ENCODE measurements at regions not wholly inside any gene's neighbourhood (a gene's known extent, or its start where the extent isn't known, plus 50 kb on each side); places are given as distances from the start of the nearest gene placed in this dataset.
A peak's percentile ranks its signal among the peaks of the same experiment; 100 is the strongest.

DNA sequence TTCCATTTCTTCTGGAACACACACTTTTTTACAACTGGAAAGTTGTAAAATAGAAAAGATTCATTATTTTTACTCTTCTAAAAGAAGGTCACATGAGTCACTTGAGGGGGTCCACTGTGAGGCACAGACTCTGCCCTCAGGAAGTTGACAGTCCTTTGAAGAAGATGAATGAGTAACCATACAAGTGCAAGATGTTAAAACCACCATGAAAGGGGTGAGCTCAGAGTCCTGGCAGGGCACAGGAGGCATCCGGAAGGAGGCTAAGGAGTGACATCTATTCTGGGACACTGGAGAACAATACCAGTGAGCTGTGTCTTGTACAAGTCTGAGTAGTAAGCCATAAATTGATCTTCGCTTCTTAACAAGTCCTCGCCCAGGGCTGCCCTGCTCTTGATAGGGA is 126.0 kb upstream of the FRMD6 start:
- TF ChIP-seq, protein P1, sequence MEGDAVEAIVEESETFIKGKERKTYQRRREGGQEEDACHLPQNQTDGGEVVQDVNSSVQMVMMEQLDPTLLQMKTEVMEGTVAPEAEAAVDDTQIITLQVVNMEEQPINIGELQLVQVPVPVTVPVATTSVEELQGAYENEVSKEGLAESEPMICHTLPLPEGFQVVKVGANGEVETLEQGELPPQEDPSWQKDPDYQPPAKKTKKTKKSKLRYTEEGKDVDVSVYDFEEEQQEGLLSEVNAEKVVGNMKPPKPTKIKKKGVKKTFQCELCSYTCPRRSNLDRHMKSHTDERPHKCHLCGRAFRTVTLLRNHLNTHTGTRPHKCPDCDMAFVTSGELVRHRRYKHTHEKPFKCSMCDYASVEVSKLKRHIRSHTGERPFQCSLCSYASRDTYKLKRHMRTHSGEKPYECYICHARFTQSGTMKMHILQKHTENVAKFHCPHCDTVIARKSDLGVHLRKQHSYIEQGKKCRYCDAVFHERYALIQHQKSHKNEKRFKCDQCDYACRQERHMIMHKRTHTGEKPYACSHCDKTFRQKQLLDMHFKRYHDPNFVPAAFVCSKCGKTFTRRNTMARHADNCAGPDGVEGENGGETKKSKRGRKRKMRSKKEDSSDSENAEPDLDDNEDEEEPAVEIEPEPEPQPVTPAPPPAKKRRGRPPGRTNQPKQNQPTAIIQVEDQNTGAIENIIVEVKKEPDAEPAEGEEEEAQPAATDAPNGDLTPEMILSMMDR (conservative IDR thresholded peaks at IDR 0.05) = no peak
- no peak overlapping the region for H3K27ac ChIP-seq

DNA sequence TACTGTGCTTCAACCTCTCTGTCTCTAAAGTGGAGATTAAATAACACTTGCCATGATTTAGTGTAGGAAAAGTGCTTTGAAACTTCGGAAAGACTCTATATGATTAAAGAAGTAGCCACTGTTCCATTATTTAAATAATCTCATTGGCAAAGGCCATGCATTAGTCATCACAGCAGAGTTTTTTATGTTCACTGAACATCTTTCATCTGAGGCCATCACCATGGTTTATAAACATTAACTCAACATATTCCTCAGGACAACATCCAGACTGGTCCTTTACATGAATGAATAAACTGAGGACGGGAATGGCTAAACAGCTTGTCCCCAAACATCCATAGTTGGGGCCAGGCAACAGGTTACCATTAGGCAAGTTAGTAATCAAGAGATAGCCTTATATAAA is 124.6 kb upstream of the FRMD6 start:
- TF ChIP-seq, protein P1 (conservative IDR thresholded peaks at IDR 0.05) = no peak
- no peak overlapping the region for H3K27ac ChIP-seq

DNA sequence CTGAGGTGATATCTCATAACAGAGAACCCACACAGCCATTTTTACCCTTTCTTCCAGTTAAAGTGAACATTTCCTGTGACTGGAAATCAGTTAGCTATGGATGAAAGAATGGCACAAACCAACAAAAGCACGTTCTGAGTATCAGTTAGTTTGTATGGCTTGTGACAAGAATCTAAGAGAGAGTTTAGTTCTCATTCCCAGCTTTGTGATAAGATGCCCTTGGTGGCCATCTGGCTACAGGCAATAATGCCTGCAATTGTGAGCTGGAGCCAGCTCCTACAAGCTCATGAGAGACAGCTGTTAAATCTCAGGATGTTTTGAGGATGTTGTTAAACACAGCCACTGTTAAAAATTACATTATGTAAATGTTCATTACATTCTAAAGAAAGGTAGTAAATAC is 122.0 kb upstream of the FRMD6 start:
- H3K27ac ChIP-seq = no peak overlapping the region
- TF ChIP-seq, protein P1 (conservative IDR thresholded peaks at IDR 0.05) = no peak

DNA sequence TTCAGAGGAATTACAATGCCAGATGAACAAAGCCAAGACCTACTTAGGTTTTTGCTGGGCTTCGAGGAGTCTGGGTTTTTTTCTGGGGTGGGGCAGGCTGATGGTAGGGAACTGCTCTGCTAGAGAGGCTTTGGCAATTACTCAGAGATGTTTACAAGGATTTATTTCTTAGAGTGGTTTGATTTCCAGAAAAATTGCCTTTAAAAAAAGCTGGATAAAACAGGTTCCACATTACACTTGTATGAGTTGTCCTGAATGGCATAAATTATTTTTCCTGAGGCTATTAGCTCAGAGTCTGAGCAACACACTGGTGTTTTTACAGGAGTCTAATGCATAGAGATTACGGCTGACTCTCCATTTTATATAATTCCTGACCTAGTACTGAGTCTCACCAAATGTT is 118.5 kb upstream of the FRMD6 start:
- TF ChIP-seq, protein P1 (conservative IDR thresholded peaks at IDR 0.05) = no peak
- H3K27ac ChIP-seq = peak overlapping the region; percentile 85

DNA sequence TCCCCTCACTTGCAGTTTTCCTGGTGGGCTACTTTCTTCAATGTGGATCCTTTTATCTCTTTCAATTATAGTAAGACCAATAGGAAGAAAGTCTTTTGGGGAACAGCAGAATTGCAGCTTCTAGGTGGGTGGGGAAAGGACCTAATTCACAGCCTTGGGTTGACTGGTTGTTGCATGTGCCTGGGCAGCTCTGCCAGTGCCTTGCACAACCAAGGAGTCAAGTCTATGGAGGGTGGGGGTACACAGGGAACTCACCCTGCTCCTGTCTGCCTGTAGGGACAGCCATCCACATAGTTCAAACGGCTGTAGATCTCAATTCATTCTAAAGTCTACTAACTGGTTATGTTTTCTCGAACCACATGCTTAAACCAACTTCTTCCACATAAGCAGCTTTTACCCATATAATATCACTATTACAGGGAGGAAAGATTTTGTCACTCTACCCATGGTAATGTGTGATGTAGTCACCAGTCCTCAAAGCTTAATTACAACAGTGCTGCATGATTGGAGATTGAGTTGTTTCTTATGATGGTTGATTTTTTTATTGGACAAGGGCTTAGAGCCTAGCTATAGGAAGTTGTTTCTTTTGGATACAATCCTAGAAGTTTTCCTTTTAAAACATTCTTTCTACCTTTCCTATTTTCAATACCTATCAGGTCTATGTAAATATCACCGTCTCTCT is 117.7 kb upstream of the FRMD6 start:
- peak overlapping the region; percentile 85 for H3K27ac ChIP-seq
- TF ChIP-seq, protein P1 (conservative IDR thresholded peaks at IDR 0.05) = no peak

DNA sequence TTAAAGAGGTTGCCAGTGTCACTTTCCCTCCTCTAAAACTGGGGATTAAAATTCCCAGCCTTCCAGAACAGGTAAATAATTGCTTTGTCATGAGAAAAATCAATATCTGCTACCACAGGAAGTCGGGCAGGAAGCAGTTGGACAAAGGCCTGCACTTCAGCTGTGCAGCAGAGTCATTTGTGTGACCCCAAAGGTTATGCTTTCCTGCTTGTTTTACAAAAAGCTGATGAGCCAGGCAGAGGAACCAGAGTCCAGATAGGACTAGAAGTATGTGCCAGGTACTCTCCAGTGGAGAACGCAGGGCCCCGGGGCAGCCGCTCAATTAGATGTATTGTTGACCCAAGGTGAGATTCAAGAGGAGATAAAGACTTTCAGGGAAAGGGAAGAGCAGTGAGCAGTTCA is 117.1 kb upstream of the FRMD6 start:
- H3K27ac ChIP-seq = peak overlapping the region; percentile 85
- TF ChIP-seq, protein P1 (conservative IDR thresholded peaks at IDR 0.05) = no peak

DNA sequence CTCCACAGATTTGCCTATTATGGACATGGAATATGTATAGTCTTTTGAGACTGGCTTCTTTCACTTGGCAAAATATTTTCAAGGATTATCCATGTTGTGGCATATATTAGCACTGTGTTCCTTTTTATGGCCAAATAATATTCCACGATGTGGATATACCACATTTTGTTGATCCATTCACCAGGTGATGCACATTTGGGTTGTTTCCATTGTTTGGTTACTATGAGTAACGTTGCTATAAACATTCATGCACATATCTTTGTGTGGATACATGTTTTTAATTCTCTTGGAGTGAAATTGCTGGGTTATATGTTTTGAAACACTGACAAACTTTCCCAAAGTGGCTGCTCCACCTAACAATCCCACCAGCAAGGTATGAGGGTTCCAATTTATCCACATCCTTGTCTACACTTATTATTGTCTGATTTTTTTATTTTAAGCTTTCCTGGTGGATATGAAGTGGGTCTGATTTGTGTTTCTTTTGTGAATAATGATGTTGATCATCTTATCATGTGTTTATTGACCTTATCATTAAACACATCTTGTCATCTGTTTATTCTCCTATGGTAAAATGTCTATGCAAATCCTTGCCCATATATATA is 116.2 kb upstream of the FRMD6 start:
- H3K27ac ChIP-seq = peak overlapping the region; percentile 85
- TF ChIP-seq, protein P1 (conservative IDR thresholded peaks at IDR 0.05) = no peak

Measured in VCaP (cell line).